ENCODE measurements at regions not wholly inside any gene's neighbourhood (a gene's known extent, or its start where the extent isn't known, plus 50 kb on each side); places are given as distances from the start of the nearest gene placed in this dataset.

GRCh38 chr10:23824822-23825221, 384.1 kb upstream of the KIAA1217 start:
- TF ChIP-seq POLR2AphosphoS5 (IDR thresholded peaks at IDR 0.05) (no peak), MXI1 (conservative IDR thresholded peaks at IDR 0.05; ENCODE audit: poor library complexity, severe bottlenecking) (no peak), SMC3 (conservative IDR thresholded peaks at IDR 0.05; ENCODE audit: poor library complexity) (no peak), RAD21 (conservative IDR thresholded peaks at IDR 0.05) (no peak), TAF1 (IDR thresholded peaks at IDR 0.05; ENCODE audit: low read depth) (no peak), EZH2 (IDR thresholded peaks at IDR 0.05; ENCODE audit: borderline replicate concordance, insufficient read depth, low read length, poor library complexity, severe bottlenecking) (no peak), CTCF (IDR thresholded peaks at IDR 0.05; ENCODE audit: poor library complexity, severe bottlenecking) (no peak)
- TF ChIP-seq, protein P1, sequence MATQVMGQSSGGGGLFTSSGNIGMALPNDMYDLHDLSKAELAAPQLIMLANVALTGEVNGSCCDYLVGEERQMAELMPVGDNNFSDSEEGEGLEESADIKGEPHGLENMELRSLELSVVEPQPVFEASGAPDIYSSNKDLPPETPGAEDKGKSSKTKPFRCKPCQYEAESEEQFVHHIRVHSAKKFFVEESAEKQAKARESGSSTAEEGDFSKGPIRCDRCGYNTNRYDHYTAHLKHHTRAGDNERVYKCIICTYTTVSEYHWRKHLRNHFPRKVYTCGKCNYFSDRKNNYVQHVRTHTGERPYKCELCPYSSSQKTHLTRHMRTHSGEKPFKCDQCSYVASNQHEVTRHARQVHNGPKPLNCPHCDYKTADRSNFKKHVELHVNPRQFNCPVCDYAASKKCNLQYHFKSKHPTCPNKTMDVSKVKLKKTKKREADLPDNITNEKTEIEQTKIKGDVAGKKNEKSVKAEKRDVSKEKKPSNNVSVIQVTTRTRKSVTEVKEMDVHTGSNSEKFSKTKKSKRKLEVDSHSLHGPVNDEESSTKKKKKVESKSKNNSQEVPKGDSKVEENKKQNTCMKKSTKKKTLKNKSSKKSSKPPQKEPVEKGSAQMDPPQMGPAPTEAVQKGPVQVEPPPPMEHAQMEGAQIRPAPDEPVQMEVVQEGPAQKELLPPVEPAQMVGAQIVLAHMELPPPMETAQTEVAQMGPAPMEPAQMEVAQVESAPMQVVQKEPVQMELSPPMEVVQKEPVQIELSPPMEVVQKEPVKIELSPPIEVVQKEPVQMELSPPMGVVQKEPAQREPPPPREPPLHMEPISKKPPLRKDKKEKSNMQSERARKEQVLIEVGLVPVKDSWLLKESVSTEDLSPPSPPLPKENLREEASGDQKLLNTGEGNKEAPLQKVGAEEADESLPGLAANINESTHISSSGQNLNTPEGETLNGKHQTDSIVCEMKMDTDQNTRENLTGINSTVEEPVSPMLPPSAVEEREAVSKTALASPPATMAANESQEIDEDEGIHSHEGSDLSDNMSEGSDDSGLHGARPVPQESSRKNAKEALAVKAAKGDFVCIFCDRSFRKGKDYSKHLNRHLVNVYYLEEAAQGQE (IDR thresholded peaks at IDR 0.05; ENCODE audit: borderline replicate concordance), result no peak
- Histone ChIP-seq H3K27me3 (ENCODE audit: insufficient read depth, low read depth, low read length) (peaks cover 3% of the 10 kb centered on the region), H3K79me2 (replicated peaks; ENCODE audit: insufficient read depth, low read length) (no peaks in the 10 kb centered on the region), H3K4me3 (ENCODE audit: low read length) (no peak overlapping the region), H4K20me1 (ENCODE audit: insufficient read depth) (no peaks in the 10 kb centered on the region), H2AFZ (ENCODE audit: low read depth, low read length) (no peak overlapping the region), H3K9me2 (ENCODE audit: insufficient read depth, low read length) (no peaks in the 10 kb centered on the region), H3F3A (ENCODE audit: insufficient read depth, low read length, poor library complexity, severe bottlenecking) (no peaks in the 10 kb centered on the region), H3K36me3 (ENCODE audit: insufficient read depth, low read length) (no peaks in the 10 kb centered on the region), H3K27ac (ENCODE audit: low read length) (no peak overlapping the region), H3K9ac (ENCODE audit: low read length) (no peak overlapping the region), H3K4me2 (ENCODE audit: low read length) (no peak overlapping the region), H3K9me3 (ENCODE audit: low read length) (no peaks in the 10 kb centered on the region)

DNA sequence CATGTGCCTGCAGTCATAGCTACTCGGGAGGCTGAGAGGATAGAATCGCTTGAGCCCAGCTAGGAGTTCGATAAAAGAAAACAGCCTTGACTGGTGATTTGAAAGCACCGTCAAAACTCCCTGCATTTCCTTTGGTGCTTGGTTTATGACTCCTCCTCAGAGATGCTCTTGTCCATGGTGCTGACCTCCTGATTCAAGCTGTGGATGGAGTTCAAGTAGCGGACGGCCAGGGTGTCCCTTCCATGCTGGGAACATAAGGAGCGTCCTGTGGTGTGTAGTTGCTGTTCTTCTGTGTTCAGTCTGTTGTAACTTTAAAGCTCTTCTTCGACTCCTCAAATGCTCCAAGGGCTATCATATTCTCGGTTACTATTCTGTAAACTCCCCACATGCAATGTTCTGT, 382.5 kb upstream of the KIAA1217 start:
- no peaks in the 10 kb centered on the region for H3K9me3 ChIP-seq (ENCODE audit: low read length)
- H3K27me3 ChIP-seq (ENCODE audit: insufficient read depth, low read depth, low read length), result peaks cover 3% of the 10 kb centered on the region
- no peaks in the 10 kb centered on the region for H4K20me1 ChIP-seq (ENCODE audit: insufficient read depth)
- H3F3A ChIP-seq (ENCODE audit: insufficient read depth, low read length, poor library complexity, severe bottlenecking), result no peaks in the 10 kb centered on the region
- no peak overlapping the region for H3K4me2 ChIP-seq (ENCODE audit: low read length)
- TF ChIP-seq RAD21 (conservative IDR thresholded peaks at IDR 0.05), result no peak
- no peak for TF ChIP-seq MXI1 (conservative IDR thresholded peaks at IDR 0.05; ENCODE audit: poor library complexity, severe bottlenecking)
- TF ChIP-seq EZH2 (IDR thresholded peaks at IDR 0.05; ENCODE audit: borderline replicate concordance, insufficient read depth, low read length, poor library complexity, severe bottlenecking), result no peak
- TF ChIP-seq, protein P1 (IDR thresholded peaks at IDR 0.05; ENCODE audit: borderline replicate concordance), result no peak
- no peak for TF ChIP-seq CTCF (IDR thresholded peaks at IDR 0.05; ENCODE audit: poor library complexity, severe bottlenecking)
- no peak for TF ChIP-seq EP300 (conservative IDR thresholded peaks at IDR 0.05; ENCODE audit: poor library complexity, severe bottlenecking)
- TF ChIP-seq SMC3 (conservative IDR thresholded peaks at IDR 0.05; ENCODE audit: poor library complexity), result no peak
- no peak for TF ChIP-seq TAF1 (IDR thresholded peaks at IDR 0.05; ENCODE audit: low read depth)
- no peak for TF ChIP-seq POLR2AphosphoS5 (IDR thresholded peaks at IDR 0.05)
- H3K36me3 ChIP-seq (ENCODE audit: insufficient read depth, low read length), result no peaks in the 10 kb centered on the region
- no peak overlapping the region for H3K4me3 ChIP-seq (ENCODE audit: low read length)
- no peaks in the 10 kb centered on the region for H3K79me2 ChIP-seq (replicated peaks; ENCODE audit: insufficient read depth, low read length)
- no peak overlapping the region for H3K9ac ChIP-seq (ENCODE audit: low read length)
- no peaks in the 10 kb centered on the region for H3K9me2 ChIP-seq (ENCODE audit: insufficient read depth, low read length)
- no peak overlapping the region for H3K27ac ChIP-seq (ENCODE audit: low read length)
- H2AFZ ChIP-seq (ENCODE audit: low read depth, low read length), result no peak overlapping the region

Measured in neural cell (in vitro differentiated cells).